ENCODE measurements at regions not wholly inside any gene's neighbourhood (a gene's known extent, or its start where the extent isn't known, plus 50 kb on each side); places are given as distances from the start of the nearest gene placed in this dataset.
A peak's percentile ranks its signal among the peaks of the same experiment; 100 is the strongest.

DNA sequence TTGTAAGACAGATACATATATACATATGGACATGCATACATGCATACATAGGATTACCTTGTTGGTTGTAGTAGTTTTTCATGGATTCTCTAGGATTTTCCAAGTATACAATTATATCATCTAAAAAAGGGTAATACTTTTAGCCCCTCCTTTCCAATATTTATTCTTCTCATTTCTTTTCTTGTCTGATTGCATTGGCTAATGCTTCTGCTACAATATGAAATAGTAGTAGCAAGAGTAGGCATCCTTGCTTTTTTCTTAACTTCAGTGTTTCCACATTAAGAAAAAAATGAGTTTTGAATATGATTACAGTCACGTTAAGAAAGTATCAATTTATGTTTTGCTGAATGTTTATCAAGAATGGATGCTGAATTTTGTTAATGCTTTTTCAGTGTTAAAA, 58.0 kb downstream of the RBFOX3 start:
- intact Hi-C loops (cut with DNase I), result no loop called here
- TF ChIP-seq, protein P1, sequence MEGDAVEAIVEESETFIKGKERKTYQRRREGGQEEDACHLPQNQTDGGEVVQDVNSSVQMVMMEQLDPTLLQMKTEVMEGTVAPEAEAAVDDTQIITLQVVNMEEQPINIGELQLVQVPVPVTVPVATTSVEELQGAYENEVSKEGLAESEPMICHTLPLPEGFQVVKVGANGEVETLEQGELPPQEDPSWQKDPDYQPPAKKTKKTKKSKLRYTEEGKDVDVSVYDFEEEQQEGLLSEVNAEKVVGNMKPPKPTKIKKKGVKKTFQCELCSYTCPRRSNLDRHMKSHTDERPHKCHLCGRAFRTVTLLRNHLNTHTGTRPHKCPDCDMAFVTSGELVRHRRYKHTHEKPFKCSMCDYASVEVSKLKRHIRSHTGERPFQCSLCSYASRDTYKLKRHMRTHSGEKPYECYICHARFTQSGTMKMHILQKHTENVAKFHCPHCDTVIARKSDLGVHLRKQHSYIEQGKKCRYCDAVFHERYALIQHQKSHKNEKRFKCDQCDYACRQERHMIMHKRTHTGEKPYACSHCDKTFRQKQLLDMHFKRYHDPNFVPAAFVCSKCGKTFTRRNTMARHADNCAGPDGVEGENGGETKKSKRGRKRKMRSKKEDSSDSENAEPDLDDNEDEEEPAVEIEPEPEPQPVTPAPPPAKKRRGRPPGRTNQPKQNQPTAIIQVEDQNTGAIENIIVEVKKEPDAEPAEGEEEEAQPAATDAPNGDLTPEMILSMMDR (IDR thresholded peaks at IDR 0.05; ENCODE audit: borderline replicate concordance, extremely low read depth, insufficient read depth), result no peak
- Histone ChIP-seq H3K4me3 (ENCODE audit: low read length in 3 of 3) (no peak overlapping the region), H3K9me3 (ENCODE audit: control insufficient read depth in 2 of 3, insufficient read depth in 1 of 3, low read length in 3 of 3) (no peaks in the 10 kb centered on the region), H3K27me3 (ENCODE audit: control insufficient read depth, insufficient read depth, low read length) (no peaks in the 10 kb centered on the region), H3K4me1 (ENCODE audit: control insufficient read depth in 2 of 3, insufficient read depth in 2 of 3, low read depth in 1 of 3, low read length in 3 of 3) (no peaks in the 10 kb centered on the region), H3K9ac (ENCODE audit: low read length in 3 of 3) (no peak overlapping the region), H3K27ac (ENCODE audit: low read depth in 2 of 2, low read length in 2 of 2) (no peak overlapping the region), H3K36me3 (ENCODE audit: control insufficient read depth in 2 of 3, insufficient read depth in 3 of 3, low read length in 3 of 3) (no peaks in the 10 kb centered on the region)
- DNase-seq (no peak), FAIRE-seq (no peak)

DNA sequence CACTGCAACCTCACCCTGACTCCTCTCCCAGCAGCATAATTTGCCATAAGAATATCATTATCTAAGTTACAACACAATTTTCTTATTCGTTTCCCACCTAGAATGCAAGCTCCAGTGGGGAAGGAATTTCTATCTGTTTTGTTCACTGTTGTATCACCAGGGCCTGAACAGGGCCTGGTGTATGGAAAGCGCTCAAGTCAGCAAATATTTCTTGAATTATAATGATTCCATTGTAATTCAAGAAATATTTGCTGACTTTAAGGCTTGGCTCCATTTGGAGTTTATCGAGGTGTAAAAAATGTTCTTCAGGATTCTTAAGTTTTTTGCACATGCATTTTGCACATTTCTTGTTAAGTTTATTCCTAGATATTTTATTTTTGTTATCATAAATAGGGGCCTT, 58.4 kb downstream of the RBFOX3 start:
- Histone ChIP-seq H3K9me3 (ENCODE audit: control insufficient read depth in 2 of 3, insufficient read depth in 1 of 3, low read length in 3 of 3) (no peaks in the 10 kb centered on the region), H3K4me3 (ENCODE audit: low read length in 3 of 3) (no peak overlapping the region), H3K4me1 (ENCODE audit: control insufficient read depth in 2 of 3, insufficient read depth in 2 of 3, low read depth in 1 of 3, low read length in 3 of 3) (no peaks in the 10 kb centered on the region), H3K27me3 (ENCODE audit: control insufficient read depth, insufficient read depth, low read length) (no peaks in the 10 kb centered on the region), H3K9ac (ENCODE audit: low read length in 3 of 3) (no peak overlapping the region), H3K36me3 (ENCODE audit: control insufficient read depth in 2 of 3, insufficient read depth in 3 of 3, low read length in 3 of 3) (no peaks in the 10 kb centered on the region), H3K27ac (ENCODE audit: low read depth in 2 of 2, low read length in 2 of 2) (no peak overlapping the region)
- DNase-seq (no peak), FAIRE-seq (no peak)
- TF ChIP-seq, protein P1 (IDR thresholded peaks at IDR 0.05; ENCODE audit: borderline replicate concordance, extremely low read depth, insufficient read depth), result no peak
- intact Hi-C loops (cut with DNase I), result no loop called here

DNA sequence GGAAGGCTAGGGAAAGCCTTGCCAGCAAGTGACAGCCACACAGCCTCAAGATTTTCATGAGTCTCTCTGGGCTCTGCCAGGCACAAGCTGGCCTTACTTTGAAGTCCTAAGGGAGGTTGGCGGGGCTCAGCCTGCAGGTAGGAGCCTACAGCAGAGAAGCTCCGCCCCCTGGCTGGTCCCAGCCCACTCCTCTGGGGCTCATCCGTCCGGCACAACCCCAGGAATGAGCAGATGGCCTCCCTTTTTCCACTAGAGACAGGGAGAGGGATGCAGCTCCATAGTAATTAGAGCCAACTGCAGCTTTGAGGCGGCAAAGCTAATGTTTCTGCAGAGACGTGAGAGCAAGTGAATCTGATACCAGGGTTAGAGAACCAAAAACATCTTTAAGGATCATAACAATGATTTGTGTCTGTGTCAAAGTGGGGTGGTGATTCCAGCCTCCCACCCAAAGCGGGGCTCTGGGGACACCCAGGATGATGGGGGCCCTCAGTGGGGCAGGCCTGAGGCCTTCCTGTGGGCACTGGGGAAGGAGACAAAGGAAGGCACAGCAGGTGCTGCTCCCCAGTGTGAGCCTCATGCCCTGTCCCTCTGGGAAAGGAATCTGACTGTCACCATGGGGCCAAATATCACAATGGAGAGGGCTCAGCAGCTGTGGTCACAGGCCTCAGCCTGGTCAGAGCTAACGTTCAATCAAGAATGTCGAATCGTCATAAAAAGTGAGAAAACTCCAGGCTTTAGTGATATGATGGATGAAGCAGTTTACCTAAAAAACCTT, 61.5 kb downstream of the RBFOX3 start:
- H3K9me3 ChIP-seq (ENCODE audit: control insufficient read depth in 2 of 3, insufficient read depth in 1 of 3, low read length in 3 of 3), result no peaks in the 10 kb centered on the region
- H3K4me1 ChIP-seq (ENCODE audit: control insufficient read depth in 2 of 3, insufficient read depth in 2 of 3, low read depth in 1 of 3, low read length in 3 of 3), result no peaks in the 10 kb centered on the region
- H3K36me3 ChIP-seq (ENCODE audit: control insufficient read depth in 2 of 3, insufficient read depth in 3 of 3, low read length in 3 of 3), result no peaks in the 10 kb centered on the region
- H3K4me3 ChIP-seq (ENCODE audit: low read length in 3 of 3), result no peak overlapping the region
- no peak overlapping the region for H3K9ac ChIP-seq (ENCODE audit: low read length in 3 of 3)
- FAIRE-seq (no peak), DNase-seq (peak; percentile 39 to 75 (median 74))
- no peak overlapping the region for H3K27ac ChIP-seq (ENCODE audit: low read depth in 2 of 2, low read length in 2 of 2)
- intact Hi-C loops (cut with DNase I), result no loop called here
- H3K27me3 ChIP-seq (ENCODE audit: control insufficient read depth, insufficient read depth, low read length), result no peaks in the 10 kb centered on the region
- TF ChIP-seq, protein P1 (IDR thresholded peaks at IDR 0.05; ENCODE audit: borderline replicate concordance, extremely low read depth, insufficient read depth), result no peak

DNA sequence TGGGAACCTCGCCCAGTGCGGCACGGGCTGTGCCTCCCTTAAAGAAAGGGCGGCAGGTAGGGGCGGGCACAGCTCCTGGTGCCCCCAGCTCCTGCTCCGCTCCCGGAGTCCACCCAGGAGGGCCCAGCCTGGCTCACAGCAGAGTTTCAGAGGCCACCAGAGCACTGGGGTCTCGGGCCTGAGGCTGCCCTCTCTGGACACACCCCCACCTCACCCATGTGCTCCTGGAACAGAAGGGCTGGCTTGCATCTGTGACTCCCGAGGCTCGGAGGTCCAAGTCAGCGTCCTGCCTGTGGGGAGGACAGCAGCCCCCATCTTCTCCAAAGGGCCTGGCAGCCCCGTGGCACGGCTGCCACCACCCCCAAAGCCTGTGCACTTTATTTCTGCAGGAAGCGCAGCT, 62.7 kb downstream of the RBFOX3 start:
- no peaks in the 10 kb centered on the region for H3K36me3 ChIP-seq (ENCODE audit: control insufficient read depth in 2 of 3, insufficient read depth in 3 of 3, low read length in 3 of 3)
- no peaks in the 10 kb centered on the region for H3K27me3 ChIP-seq (ENCODE audit: control insufficient read depth, insufficient read depth, low read length)
- H3K4me1 ChIP-seq (ENCODE audit: control insufficient read depth in 2 of 3, insufficient read depth in 2 of 3, low read depth in 1 of 3, low read length in 3 of 3), result no peaks in the 10 kb centered on the region
- no peaks in the 10 kb centered on the region for H3K9me3 ChIP-seq (ENCODE audit: control insufficient read depth in 2 of 3, insufficient read depth in 1 of 3, low read length in 3 of 3)
- TF ChIP-seq, protein P1 (IDR thresholded peaks at IDR 0.05; ENCODE audit: borderline replicate concordance, extremely low read depth, insufficient read depth), result no peak
- no peak overlapping the region for H3K4me3 ChIP-seq (ENCODE audit: low read length in 3 of 3)
- no peak for DNase-seq
- H3K9ac ChIP-seq (ENCODE audit: low read length in 3 of 3), result no peak overlapping the region
- H3K27ac ChIP-seq (ENCODE audit: low read depth in 2 of 2, low read length in 2 of 2), result no peak overlapping the region
- no peak for FAIRE-seq
- intact Hi-C loops (cut with DNase I), result no loop called here

Measured in kidney (tissue), 13 donors.